Mucosa of descending colon (tissue), 3 donors: ENCODE measurements at regions not wholly inside any gene's neighbourhood (a gene's known extent, or its start where the extent isn't known, plus 50 kb on each side); places are given as distances from the start of the nearest gene placed in this dataset.

Source experiments
- ATAC-seq: fragments of 200-7000 bp; cut with Tn5 transposase; one replicate; pipeline ENCODE4 v1.9.1; 2020; ENCODE audit warnings: mild to moderate bottlenecking, moderate library complexity
- DNase-seq, 3 donors: peaks; one replicate each; pipeline ENCODE4 v3.0.0-alpha.2; 2020
- H3K36me3 ChIP-seq: fragments of 200-600 bp; one replicate; pipeline ENCODE4 v1.8.0; 2021; ENCODE audit warnings: low read depth, mild to moderate bottlenecking
- H3K4me1 ChIP-seq: fragments of 200-600 bp; one replicate; pipeline ENCODE4 v1.8.0; 2021; ENCODE audit warnings: low read depth, mild to moderate bottlenecking
- H3K4me3 ChIP-seq: fragments of 200-600 bp; one replicate; pipeline ENCODE4 v1.8.0; 2021; ENCODE audit warnings: mild to moderate bottlenecking
- H3K9me3 ChIP-seq: fragments of 200-600 bp; one replicate; pipeline ENCODE4 v1.8.0; 2021; ENCODE audit warnings: mild to moderate bottlenecking
- CTCF ChIP-seq: fragments of 200-600 bp; IDR thresholded peaks from one replicate; pipeline ENCODE4 v1.8.0; 2022; ENCODE audit warnings: antibody characterized with exemption, mild to moderate bottlenecking
- intact Hi-C, 2 donors: fragments of 100-400 bp; cut with DNase I in 1 of 2; cut with micrococcal nuclease in 1 of 2; formaldehyde crosslinking; loops; one replicate each; pipeline versions ENCODE4 v1.11.0 to v1.11.1; 2022; cut with DNase I, micrococcal nuclease
- donor health status: DM: no; HTN: no; CAD: no; lungs with moderate emphysema.
- donor health status: DM: no; HTN: no; CAD: no.
- donor health status: DM: no; HTN: yes; CAD: no.

- Histone ChIP-seq H3K36me3 (no peaks in the 10 kb centered on the region), H3K9me3 (no peaks in the 10 kb centered on the region), H3K4me1 (no peaks in the 10 kb centered on the region), H3K4me3 (no peak overlapping the region)
- ATAC-seq = no peak
- no peak for TF ChIP-seq CTCF
- DNase-seq = no peak
- intact Hi-C loops = no loop called here
Measured at GRCh38 chr3:178482981-178483380, 53.3 kb upstream of the KCNMB2 start.

DNA sequence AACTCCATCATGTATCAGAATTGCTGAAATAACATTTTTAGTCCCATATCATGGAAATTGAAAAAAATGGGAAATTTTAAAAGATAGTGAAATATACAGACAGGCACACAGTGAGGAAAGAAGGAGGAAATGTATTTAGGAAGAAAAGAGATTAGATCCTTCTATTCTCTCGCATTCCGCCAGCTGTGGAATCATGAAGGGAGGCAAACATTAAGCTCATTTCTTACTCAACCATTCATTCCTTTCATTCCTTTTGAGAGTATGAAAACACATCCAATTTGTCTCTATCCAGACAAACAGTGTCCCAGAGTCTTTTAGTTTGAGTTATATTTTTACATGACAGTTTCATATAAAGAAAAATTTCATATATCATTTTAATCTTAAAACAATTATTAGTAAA lies 52.5 kb upstream of the KCNMB2 start:
- H3K9me3 ChIP-seq = no peaks in the 10 kb centered on the region
- H3K4me3 ChIP-seq = no peak overlapping the region
- H3K36me3 ChIP-seq = no peaks in the 10 kb centered on the region
- TF ChIP-seq CTCF = no peak
- ATAC-seq (no peak), DNase-seq (no peak)
- no peaks in the 10 kb centered on the region for H3K4me1 ChIP-seq
- intact Hi-C loops = no loop called here

GRCh38 chr3:178485756-178486155 lies 50.5 kb upstream of the KCNMB2 start:
- no peak for TF ChIP-seq CTCF
- DNase-seq = no peak
- H3K4me3 ChIP-seq = no peak overlapping the region
- no peaks in the 10 kb centered on the region for H3K36me3 ChIP-seq
- intact Hi-C loops = no loop called here
- no peak for ATAC-seq
- no peaks in the 10 kb centered on the region for H3K4me1 ChIP-seq
- H3K9me3 ChIP-seq = no peaks in the 10 kb centered on the region
